ENCODE measurements at regions not wholly inside any gene's neighbourhood (a gene's known extent, or its start where the extent isn't known, plus 50 kb on each side); places are given as distances from the start of the nearest gene placed in this dataset.

- TF ChIP-seq CTCF (IDR thresholded peaks at IDR 0.05; ENCODE audit: extremely low read depth in 1 of 2, insufficient read depth in 1 of 2, low read depth in 1 of 2, low read length in 2 of 2), result no peak
- TF ChIP-seq MAX (IDR thresholded peaks at IDR 0.05; ENCODE audit: insufficient read depth, insufficient read length), result no peak
Measured at GRCh38 chr5:20524991-20525529, 537.1 kb upstream of the CDH18 start.

All from endothelial cell of umbilical vein (primary cell).